ENCODE measurements at regions not wholly inside any gene's neighbourhood (a gene's known extent, or its start where the extent isn't known, plus 50 kb on each side); places are given as distances from the start of the nearest gene placed in this dataset.

GRCh38 chr13:111482126-111482525, 161.7 kb downstream of the TEX29 start:
- H3K79me2 ChIP-seq (ENCODE audit: insufficient read depth, low read length): no peaks in the 10 kb centered on the region
- no peak overlapping the region for H3K4me3 ChIP-seq (ENCODE audit: insufficient read depth, low read length, poor library complexity, severe bottlenecking)
- TF ChIP-seq EZH2phosphoT487 (conservative IDR thresholded peaks at IDR 0.05; ENCODE audit: low read length) (no peak), CTCF (IDR thresholded peaks at IDR 0.05; ENCODE audit: insufficient read depth, low read length, poor library complexity, severe bottlenecking) (no peak)
- H3K9me3 ChIP-seq (ENCODE audit: insufficient read depth, low read length): no peaks in the 10 kb centered on the region
- no peaks in the 10 kb centered on the region for H3K9me2 ChIP-seq (replicated peaks; ENCODE audit: insufficient read depth, low read length)
- H4K20me1 ChIP-seq (ENCODE audit: low read depth, low read length): no peaks in the 10 kb centered on the region
- no peak overlapping the region for H2AFZ ChIP-seq (ENCODE audit: low read depth, low read length, severe bottlenecking)
- H3K27me3 ChIP-seq (ENCODE audit: low read length): no peaks in the 10 kb centered on the region
- H3K36me3 ChIP-seq (ENCODE audit: low read length): no peaks in the 10 kb centered on the region
- H3F3A ChIP-seq (ENCODE audit: insufficient read depth): no peaks in the 10 kb centered on the region
- H3K9ac ChIP-seq (ENCODE audit: low read length): no peak overlapping the region
- H3K27ac ChIP-seq (ENCODE audit: low read depth, low read length): no peak overlapping the region
- H3K4me2 ChIP-seq (ENCODE audit: low read depth, low read length, poor library complexity, severe bottlenecking): no peak overlapping the region

- H3K4me2 ChIP-seq (ENCODE audit: low read depth, low read length, poor library complexity, severe bottlenecking): no peak overlapping the region
Measured at GRCh38 chr13:111482806-111483620, 162.6 kb downstream of the TEX29 start.

GRCh38 chr13:111483621-111483987, 163.2 kb downstream of the TEX29 start:
- Histone ChIP-seq H3K9me2 (replicated peaks; ENCODE audit: insufficient read depth, low read length) (no peaks in the 10 kb centered on the region), H3K4me3 (ENCODE audit: insufficient read depth, low read length, poor library complexity, severe bottlenecking) (no peak overlapping the region), H2AFZ (ENCODE audit: low read depth, low read length, severe bottlenecking) (no peak overlapping the region), H3K79me2 (ENCODE audit: insufficient read depth, low read length) (no peaks in the 10 kb centered on the region), H3K27me3 (ENCODE audit: low read length) (no peaks in the 10 kb centered on the region), H4K20me1 (ENCODE audit: low read depth, low read length) (no peaks in the 10 kb centered on the region), H3K36me3 (ENCODE audit: low read length) (no peaks in the 10 kb centered on the region), H3K9me3 (ENCODE audit: insufficient read depth, low read length) (no peaks in the 10 kb centered on the region), H3F3A (ENCODE audit: insufficient read depth) (no peaks in the 10 kb centered on the region), H3K4me2 (ENCODE audit: low read depth, low read length, poor library complexity, severe bottlenecking) (no peak overlapping the region), H3K27ac (ENCODE audit: low read depth, low read length) (no peak overlapping the region), H3K9ac (ENCODE audit: low read length) (no peak overlapping the region)
- no peak for TF ChIP-seq CTCF (IDR thresholded peaks at IDR 0.05; ENCODE audit: insufficient read depth, low read length, poor library complexity, severe bottlenecking)

More at GRCh38 chr13:111482806-111483620, 162.6 kb downstream of the TEX29 start:
- no peaks in the 10 kb centered on the region for H3K79me2 ChIP-seq (ENCODE audit: insufficient read depth, low read length)
- H4K20me1 ChIP-seq (ENCODE audit: low read depth, low read length): no peaks in the 10 kb centered on the region
- H3K9ac ChIP-seq (ENCODE audit: low read length): no peak overlapping the region
- no peak overlapping the region for H3K4me3 ChIP-seq (ENCODE audit: insufficient read depth, low read length, poor library complexity, severe bottlenecking)
- H3K27ac ChIP-seq (ENCODE audit: low read depth, low read length): no peak overlapping the region
- no peaks in the 10 kb centered on the region for H3K27me3 ChIP-seq (ENCODE audit: low read length)
- no peaks in the 10 kb centered on the region for H3F3A ChIP-seq (ENCODE audit: insufficient read depth)
- no peaks in the 10 kb centered on the region for H3K9me2 ChIP-seq (replicated peaks; ENCODE audit: insufficient read depth, low read length)
- H3K9me3 ChIP-seq (ENCODE audit: insufficient read depth, low read length): no peaks in the 10 kb centered on the region
- H2AFZ ChIP-seq (ENCODE audit: low read depth, low read length, severe bottlenecking): no peak overlapping the region
- TF ChIP-seq CTCF (IDR thresholded peaks at IDR 0.05; ENCODE audit: insufficient read depth, low read length, poor library complexity, severe bottlenecking) (no peak), EZH2phosphoT487 (conservative IDR thresholded peaks at IDR 0.05; ENCODE audit: low read length) (no peak)
- H3K36me3 ChIP-seq (ENCODE audit: low read length): no peaks in the 10 kb centered on the region
